OCI-LY3 (cell line): ENCODE measurements at regions not wholly inside any gene's neighbourhood (a gene's known extent, or its start where the extent isn't known, plus 50 kb on each side); places are given as distances from the start of the nearest gene placed in this dataset.

Experiments
- EZH2phosphoT487 ChIP-seq: fragments of 200-600 bp; shearing (Covaris generic); IDR thresholded peaks from 2 replicates; pipeline ENCODE4 v1.6.1; 2018; ENCODE audit warnings: antibody characterized with exemption, mixed run types, low read depth
- TF ChIP-seq, protein P1 (sequence below): fragments of 200-600, 300-600 bp; sonication (generic); IDR thresholded peaks from 2 replicates; pipeline ENCODE4 v1.5.1; 2014; ENCODE audit warnings: antibody characterized with exemption, low read length, low read depth

DNA sequence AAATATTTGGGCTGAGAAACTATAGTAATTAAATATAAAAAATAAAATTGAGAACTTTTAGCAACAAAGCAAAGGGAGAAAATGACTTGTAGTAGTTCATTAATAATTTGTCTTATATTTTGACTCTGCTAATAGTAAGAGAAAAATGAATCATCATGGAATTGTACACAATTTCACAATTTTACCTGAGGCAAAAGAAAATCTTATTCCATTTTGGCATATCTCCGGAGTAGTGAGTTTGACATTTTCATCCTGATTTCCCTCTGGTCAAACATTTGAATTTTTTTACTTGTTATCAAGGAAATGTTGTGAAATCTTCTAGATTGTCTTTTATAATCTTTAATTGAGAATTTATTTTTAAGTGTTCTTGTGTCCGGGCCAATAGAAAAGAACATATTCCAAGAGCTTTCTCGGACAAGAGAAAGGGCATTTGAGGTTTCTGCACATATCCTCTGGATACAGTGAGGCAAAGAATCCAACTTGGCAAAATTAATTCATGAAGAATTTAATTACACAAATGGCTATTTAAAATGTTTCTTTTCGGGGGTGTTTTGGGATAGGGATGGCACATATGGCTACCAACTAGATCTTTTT lies 89.3 kb upstream of the IGSF10 start:
- TF ChIP-seq, protein P1, sequence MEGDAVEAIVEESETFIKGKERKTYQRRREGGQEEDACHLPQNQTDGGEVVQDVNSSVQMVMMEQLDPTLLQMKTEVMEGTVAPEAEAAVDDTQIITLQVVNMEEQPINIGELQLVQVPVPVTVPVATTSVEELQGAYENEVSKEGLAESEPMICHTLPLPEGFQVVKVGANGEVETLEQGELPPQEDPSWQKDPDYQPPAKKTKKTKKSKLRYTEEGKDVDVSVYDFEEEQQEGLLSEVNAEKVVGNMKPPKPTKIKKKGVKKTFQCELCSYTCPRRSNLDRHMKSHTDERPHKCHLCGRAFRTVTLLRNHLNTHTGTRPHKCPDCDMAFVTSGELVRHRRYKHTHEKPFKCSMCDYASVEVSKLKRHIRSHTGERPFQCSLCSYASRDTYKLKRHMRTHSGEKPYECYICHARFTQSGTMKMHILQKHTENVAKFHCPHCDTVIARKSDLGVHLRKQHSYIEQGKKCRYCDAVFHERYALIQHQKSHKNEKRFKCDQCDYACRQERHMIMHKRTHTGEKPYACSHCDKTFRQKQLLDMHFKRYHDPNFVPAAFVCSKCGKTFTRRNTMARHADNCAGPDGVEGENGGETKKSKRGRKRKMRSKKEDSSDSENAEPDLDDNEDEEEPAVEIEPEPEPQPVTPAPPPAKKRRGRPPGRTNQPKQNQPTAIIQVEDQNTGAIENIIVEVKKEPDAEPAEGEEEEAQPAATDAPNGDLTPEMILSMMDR, result no peak
- no peak for TF ChIP-seq EZH2phosphoT487
